ENCODE measurements at regions not wholly inside any gene's neighbourhood (a gene's known extent, or its start where the extent isn't known, plus 50 kb on each side); places are given as distances from the start of the nearest gene placed in this dataset.

GRCh38 chr13:27673911-27674310 lies 52.2 kb downstream of the POLR1D start:
- Histone ChIP-seq H3K4me2 (ENCODE audit: insufficient read depth, low read length) (no peak overlapping the region), H4K20me1 (ENCODE audit: insufficient read depth, low read length) (no peaks in the 10 kb centered on the region), H3K9me3 (ENCODE audit: low read depth, low read length) (no peaks in the 10 kb centered on the region), H3K79me2 (ENCODE audit: insufficient read depth, low read length) (no peaks in the 10 kb centered on the region), H3K36me3 (ENCODE audit: insufficient read depth, low read length) (no peaks in the 10 kb centered on the region), H3K4me1 (ENCODE audit: insufficient read depth, low read length) (no peaks in the 10 kb centered on the region), H3K27me3 (ENCODE audit: insufficient read depth, low read length) (no peaks in the 10 kb centered on the region), H2AFZ (ENCODE audit: low read length) (no peak overlapping the region), H3K27ac (ENCODE audit: low read depth, low read length) (no peak overlapping the region), H3K4me3 (ENCODE audit: insufficient read depth, low read length) (no peak overlapping the region)
- no peak for DNase-seq (ENCODE audit: insufficient read length, low spot score, missing footprints)
- no peak for TF ChIP-seq CTCF (IDR thresholded peaks at IDR 0.05; ENCODE audit: extremely low read depth, low read depth, low read length)

GRCh38 chr13:27678306-27679040 lies 56.8 kb downstream of the POLR1D start:
- Histone ChIP-seq H3K9me3 (ENCODE audit: low read depth, low read length) (no peaks in the 10 kb centered on the region), H3K4me2 (ENCODE audit: insufficient read depth, low read length) (no peak overlapping the region), H3K36me3 (ENCODE audit: insufficient read depth, low read length) (no peaks in the 10 kb centered on the region), H2AFZ (ENCODE audit: low read length) (no peak overlapping the region), H3K4me3 (ENCODE audit: insufficient read depth, low read length) (no peak overlapping the region), H3K27me3 (ENCODE audit: insufficient read depth, low read length) (peaks cover 6% of the 10 kb centered on the region), H3K27ac (ENCODE audit: low read depth, low read length) (no peak overlapping the region), H3K4me1 (ENCODE audit: insufficient read depth, low read length) (no peaks in the 10 kb centered on the region), H4K20me1 (ENCODE audit: insufficient read depth, low read length) (no peaks in the 10 kb centered on the region), H3K79me2 (ENCODE audit: insufficient read depth, low read length) (no peaks in the 10 kb centered on the region)
- DNase-seq (ENCODE audit: insufficient read length, low spot score, missing footprints), result no peak
- TF ChIP-seq CTCF (IDR thresholded peaks at IDR 0.05; ENCODE audit: extremely low read depth, low read depth, low read length), result no peak

- Histone ChIP-seq H3K27ac (ENCODE audit: low read depth, low read length) (no peak overlapping the region), H3K4me1 (ENCODE audit: insufficient read depth, low read length) (no peaks in the 10 kb centered on the region), H3K27me3 (ENCODE audit: insufficient read depth, low read length) (peaks cover 6% of the 10 kb centered on the region), H3K36me3 (ENCODE audit: insufficient read depth, low read length) (no peaks in the 10 kb centered on the region), H3K4me2 (ENCODE audit: insufficient read depth, low read length) (no peak overlapping the region), H3K9me3 (ENCODE audit: low read depth, low read length) (no peaks in the 10 kb centered on the region), H3K4me3 (ENCODE audit: insufficient read depth, low read length) (no peak overlapping the region), H2AFZ (ENCODE audit: low read length) (no peak overlapping the region), H4K20me1 (ENCODE audit: insufficient read depth, low read length) (no peaks in the 10 kb centered on the region), H3K79me2 (ENCODE audit: insufficient read depth, low read length) (no peaks in the 10 kb centered on the region)
- no peak for DNase-seq (ENCODE audit: insufficient read length, low spot score, missing footprints)
- TF ChIP-seq CTCF (IDR thresholded peaks at IDR 0.05; ENCODE audit: extremely low read depth, low read depth, low read length), result no peak
These were observed 57.7 kb downstream of the POLR1D start for GRCh38 chr13:27679396-27679795.

GRCh38 chr13:27679896-27680295 lies 58.2 kb downstream of the POLR1D start:
- Histone ChIP-seq H3K4me3 (ENCODE audit: insufficient read depth, low read length) (no peak overlapping the region), H3K4me2 (ENCODE audit: insufficient read depth, low read length) (no peak overlapping the region), H4K20me1 (ENCODE audit: insufficient read depth, low read length) (no peaks in the 10 kb centered on the region), H3K4me1 (ENCODE audit: insufficient read depth, low read length) (no peaks in the 10 kb centered on the region), H2AFZ (ENCODE audit: low read length) (no peak overlapping the region), H3K27me3 (ENCODE audit: insufficient read depth, low read length) (peaks cover 6% of the 10 kb centered on the region), H3K79me2 (ENCODE audit: insufficient read depth, low read length) (no peaks in the 10 kb centered on the region), H3K36me3 (ENCODE audit: insufficient read depth, low read length) (no peaks in the 10 kb centered on the region), H3K9me3 (ENCODE audit: low read depth, low read length) (no peaks in the 10 kb centered on the region), H3K27ac (ENCODE audit: low read depth, low read length) (no peak overlapping the region)
- TF ChIP-seq CTCF (IDR thresholded peaks at IDR 0.05; ENCODE audit: extremely low read depth, low read depth, low read length), result no peak
- DNase-seq (ENCODE audit: insufficient read length, low spot score, missing footprints), result no peak
